CD14-positive monocyte (primary cell): ENCODE measurements at regions not wholly inside any gene's neighbourhood (a gene's known extent, or its start where the extent isn't known, plus 50 kb on each side); places are given as distances from the start of the nearest gene placed in this dataset.

Experiments
- DNase-seq, 3 donors: peaks; one replicate each; pipeline ENCODE4 v3.0.0-alpha.2; 2011 to 2022
- H2AFZ ChIP-seq: 2 replicates; pipeline ENCODE4 v1.6.0; 2012; ENCODE audit warnings: mild to moderate bottlenecking, low read depth, low read length, inconsistent platforms; ENCODE audit not compliant: insufficient read depth, poor library complexity, severe bottlenecking
- H3K27ac ChIP-seq, 2 donors: 1 replicate in 1 of 2; 2 replicates in 1 of 2; pipeline ENCODE4 v1.5.1; 2012 to 2013; ENCODE audit warnings: low read length in 2 of 2, control low read depth in 1 of 2, inconsistent platforms in 1 of 2, low read depth in 1 of 2, mild to moderate bottlenecking in 1 of 2
- H3K27me3 ChIP-seq, 2 donors: one replicate each; pipeline versions ENCODE4 v1.6.0 to v1.6.1; 2011 to 2013; ENCODE audit warnings: low read length in 2 of 2; ENCODE audit not compliant: control insufficient read depth in 2 of 2, insufficient read depth in 2 of 2
- H3K36me3 ChIP-seq, 2 donors: replicated peaks in 1 of 2; 1 replicate in 1 of 2; 2 replicates in 1 of 2; pipeline versions ENCODE4 v1.5.1 to v1.6.1; 2012 to 2013; ENCODE audit warnings: low read length in 2 of 2, control low read depth in 1 of 2, inconsistent platforms in 1 of 2, mild to moderate bottlenecking in 1 of 2; ENCODE audit not compliant: insufficient read depth in 2 of 2, control insufficient read depth in 1 of 2
- H3K4me1 ChIP-seq, 2 donors: 1 replicate in 1 of 2; 2 replicates in 1 of 2; pipeline versions ENCODE4 v1.5.1 to v1.6.1; 2012 to 2013; ENCODE audit warnings: low read length in 2 of 2, control low read depth in 1 of 2, inconsistent platforms in 1 of 2, mild to moderate bottlenecking in 1 of 2, moderate library complexity in 1 of 2; ENCODE audit not compliant: insufficient read depth in 2 of 2, control insufficient read depth in 1 of 2
- H3K4me2 ChIP-seq: replicated peaks from 2 replicates; pipeline ENCODE3; 2012; ENCODE audit warnings: low read length, moderate library complexity, mild to moderate bottlenecking; ENCODE audit not compliant: poor library complexity, severe bottlenecking; ENCODE audit errors: extremely low read depth
- H3K4me3 ChIP-seq, 3 experiments: fragments of 200-600 bp in 1 of 3; sonication (generic) in 1 of 3; replicated peaks in 1 of 3; 1 replicate in 2 of 3; 2 replicates in 1 of 3; pipeline ENCODE4 v1.5.1; 2011 to 2013; ENCODE audit warnings: low read length in 3 of 3, mild to moderate bottlenecking in 3 of 3, control low read depth in 2 of 3, low read depth in 2 of 3, inconsistent platforms in 1 of 3, moderate library complexity in 1 of 3
- H3K79me2 ChIP-seq: 2 replicates; pipeline ENCODE4 v1.6.0; 2012; ENCODE audit warnings: mild to moderate bottlenecking, control low read depth, inconsistent platforms, low read length, moderate library complexity; ENCODE audit not compliant: insufficient read depth
- H3K9ac ChIP-seq: 2 replicates; pipeline ENCODE4 v1.6.0; 2017; ENCODE audit warnings: low read length, mild to moderate bottlenecking; ENCODE audit not compliant: insufficient read depth, poor library complexity, severe bottlenecking
- H3K9me3 ChIP-seq, 2 donors: replicated peaks in 1 of 2; 1 replicate in 1 of 2; 2 replicates in 1 of 2; pipeline versions ENCODE4 v1.5.1 to v1.6.1; 2012 to 2013; ENCODE audit warnings: low read length in 2 of 2, control low read depth in 1 of 2; ENCODE audit not compliant: control insufficient read depth in 1 of 2, insufficient read depth in 1 of 2
- H4K20me1 ChIP-seq: 2 replicates; pipeline ENCODE4 v1.6.0; 2012; ENCODE audit warnings: mild to moderate bottlenecking, low read length, control low read depth, moderate library complexity; ENCODE audit not compliant: insufficient read depth
- H3K27ac Mint-ChIP-seq, 7 donors: one replicate each; pipeline ENCODE4 v1.8.0; 2020; ENCODE audit warnings: mild to moderate bottlenecking in 7 of 7, mixed read lengths in 7 of 7, moderate library complexity in 6 of 7, inconsistent platforms in 2 of 7
- H3K27me3 Mint-ChIP-seq, 3 donors: one replicate each; pipeline ENCODE4 v1.8.0; 2021 to 2022; ENCODE audit warnings: low read depth in 3 of 3, mild to moderate bottlenecking in 3 of 3, mixed read lengths in 3 of 3, moderate library complexity in 3 of 3, inconsistent platforms in 1 of 3
- H3K36me3 Mint-ChIP-seq, 2 donors: one replicate each; pipeline ENCODE4 v1.8.0; 2020; ENCODE audit warnings: mixed read lengths in 2 of 2, inconsistent platforms in 1 of 2, mild to moderate bottlenecking in 1 of 2
- H3K4me1 Mint-ChIP-seq: one replicate; pipeline ENCODE4 v1.8.0; 2020; ENCODE audit warnings: mild to moderate bottlenecking, mixed read lengths
- H3K4me3 Mint-ChIP-seq, 2 donors: one replicate each; pipeline ENCODE4 v1.8.0; 2020; ENCODE audit warnings: mild to moderate bottlenecking in 2 of 2, mixed read lengths in 2 of 2, moderate library complexity in 1 of 2
- H3K9me3 Mint-ChIP-seq, 7 donors: one replicate each; pipeline ENCODE4 v1.8.0; 2020 to 2022; ENCODE audit warnings: mixed read lengths in 7 of 7, mild to moderate bottlenecking in 6 of 7, moderate library complexity in 6 of 7, inconsistent platforms in 2 of 7
- CTCF ChIP-seq: fragments of 200-600 bp; IDR thresholded peaks from one replicate; pipeline ENCODE4 v1.8.0; 2022; ENCODE audit warnings: antibody characterized with exemption, mild to moderate bottlenecking
- WGBS: methylation state at CpG from one replicate; pipeline ENCODE4 v1.1.5; 2013; ENCODE audit warnings: missing lambda C conversion rate; ENCODE audit not compliant: insufficient coverage; 5-methylcytosine and 5-hydroxymethylcytosine counted together
- intact Hi-C, 2 donors: fragments of 100-400 bp; cut with micrococcal nuclease; formaldehyde crosslinking; loops; one replicate each; pipeline versions ENCODE4 v1.15.0 to v1.15.1; 2023

- no peaks in the 10 kb centered on the region for H3K79me2 ChIP-seq
- intact Hi-C loops, result no loop called here
- peaks cover 0 to 9% (median 6%) of the 10 kb centered on the region in 7 donors for H3K9me3 Mint-ChIP-seq
- no peak for DNase-seq
- peaks cover 6 to 7% of the 10 kb centered on the region in 2 donors for H3K9me3 ChIP-seq
- WGBS, result 100% methylated on average over 2 of the region's 5 CpGs
- no peaks in the 10 kb centered on the region for H4K20me1 ChIP-seq
- no peak overlapping the region for H3K4me2 ChIP-seq
- H3K27me3 ChIP-seq, result peaks cover 0 to 2% of the 10 kb centered on the region in 2 donors
- H2AFZ ChIP-seq, result no peak overlapping the region
- no peaks in the 10 kb centered on the region for H3K36me3 Mint-ChIP-seq
- no peak overlapping the region for H3K27ac Mint-ChIP-seq
- no peaks in the 10 kb centered on the region for H3K36me3 ChIP-seq
- no peak overlapping the region for H3K4me3 Mint-ChIP-seq
- H3K4me1 ChIP-seq, result no peaks in the 10 kb centered on the region
- H3K27ac ChIP-seq, result no peak overlapping the region
- H3K9ac ChIP-seq, result no peak overlapping the region
- no peak for TF ChIP-seq CTCF
- no peak overlapping the region for H3K4me3 ChIP-seq
- peaks cover 1 to 6% (median 2%) of the 10 kb centered on the region in 3 donors for H3K27me3 Mint-ChIP-seq
- H3K4me1 Mint-ChIP-seq, result no peaks in the 10 kb centered on the region
These were observed 167.1 kb downstream of the TBX5 start for GRCh38 chr12:114238808-114239207.

- Histone ChIP-seq H2AFZ (no peak overlapping the region), H3K36me3 (no peaks in the 10 kb centered on the region), H3K27me3 (peaks cover 0 to 2% of the 10 kb centered on the region in 2 donors), H3K4me1 (no peaks in the 10 kb centered on the region), H3K27ac (no peak overlapping the region), H3K4me3 (no peak overlapping the region), H4K20me1 (no peaks in the 10 kb centered on the region), H3K9ac (no peak overlapping the region), H3K9me3 (peaks cover 5 to 6% of the 10 kb centered on the region in 2 donors), H3K4me2 (no peak overlapping the region), H3K79me2 (no peaks in the 10 kb centered on the region)
- Mint-ChIP-seq H3K27ac (no peak overlapping the region), H3K4me1 (no peaks in the 10 kb centered on the region), H3K27me3 (peaks cover 1 to 6% (median 2%) of the 10 kb centered on the region in 3 donors), H3K9me3 (peaks cover 0 to 8% (median 4%) of the 10 kb centered on the region in 7 donors), H3K36me3 (no peaks in the 10 kb centered on the region), H3K4me3 (no peak overlapping the region)
- intact Hi-C loops, result no loop called here
- no peak for TF ChIP-seq CTCF
- WGBS, result 83% methylated on average over 1 of the region's 5 CpGs
- DNase-seq, result no peak
These were observed 168.7 kb downstream of the TBX5 start for GRCh38 chr12:114237230-114237629.
